HepG2 (cell line): ENCODE measurements at regions not wholly inside any gene's neighbourhood (a gene's known extent, or its start where the extent isn't known, plus 50 kb on each side); places are given as distances from the start of the nearest gene placed in this dataset.
A peak's percentile ranks its signal among the peaks of the same experiment; 100 is the strongest.

ENCODE experiments used
- ATAC-seq: fragments of 200-7000 bp; cut with Tn5 transposase; 3 replicates; pipeline ENCODE4 v1.9.1; 2020; ENCODE audit warnings: mild to moderate bottlenecking, moderate library complexity
- BruUV-seq: library from RNA; stranded (reverse); fragments of 400-500 nt; replicated peaks from 2 replicates; lab custom pipeline; 2021; lab: Mats Ljungman, UMichigan
- CTCF ChIA-PET: fragments of 300-600 bp; formaldehyde crosslinking; extraction: SDS; loops from one replicate; lab custom pipeline; 2021; ENCODE audit warnings: low total read pairs, inconsistent platforms, low intra/inter-chr PET ratio; lab: Yijun Ruan, JAX
- POLR2A ChIA-PET: fragments of 350-600 bp; sonication (Branson Sonifier 250); formaldehyde crosslinking; loops from one replicate; lab custom pipeline; 2020; ENCODE audit warnings: antibody characterized with exemption, inconsistent platforms; lab: Yijun Ruan, JAX
- DNase-seq: peaks from one replicate; pipeline ENCODE4 v3.0.0-alpha.2; 2015; ENCODE audit warnings: low spot score
- FAIRE-seq: peaks from 3 replicates; lab custom pipeline; 2011; peaks lifted over from hg19 to GRCh38; lab: Jason Lieb, UNC
- H2AFZ ChIP-seq: one replicate; pipeline ENCODE4 v1.6.1; 2011; ENCODE audit warnings: low read length, inconsistent platforms
- H3K27ac ChIP-seq: fragments of 300-600 bp; 3 replicates; pipeline ENCODE4 v1.8.0; 2011; ENCODE audit warnings: mixed run types, mild to moderate bottlenecking, mixed read lengths, low read length, inconsistent platforms; ENCODE audit not compliant: insufficient read depth; ENCODE audit errors: extremely low read length
- H3K27me3 ChIP-seq, 2 experiments: fragments of 200-600 bp in 1 of 2; 2 replicates in 1 of 2; 3 replicates in 1 of 2; pipeline versions ENCODE4 v1.6.0 to v1.8.0; 2011; ENCODE audit warnings: low read length in 2 of 2, mild to moderate bottlenecking in 2 of 2, moderate library complexity in 2 of 2, inconsistent platforms in 1 of 2; ENCODE audit not compliant: insufficient read depth in 2 of 2, control insufficient read depth in 1 of 2
- H3K36me3 ChIP-seq, 2 experiments: fragments of 200-600 bp in 1 of 2; replicated peaks in 1 of 2; 2 replicates in 1 of 2; 3 replicates in 1 of 2; pipeline versions ENCODE4 v1.5.1 to v1.8.0; 2011; ENCODE audit warnings: low read length in 2 of 2, inconsistent platforms in 1 of 2; ENCODE audit not compliant: insufficient read depth in 2 of 2, control insufficient read depth in 1 of 2
- H3K4me1 ChIP-seq: 2 replicates; pipeline ENCODE4 v1.5.1; 2012; ENCODE audit warnings: low read length, inconsistent platforms; ENCODE audit not compliant: insufficient read depth
- H3K4me2 ChIP-seq: 2 replicates; pipeline ENCODE4 v1.6.0; 2011; ENCODE audit warnings: low read depth, low read length, inconsistent platforms
- H3K4me3 ChIP-seq, 3 experiments: fragments of 200-600 bp in 1 of 3; sonication (generic), shearing (Covaris generic) in 1 of 3; replicated peaks in 1 of 3; 2 replicates each; pipeline ENCODE4 v1.5.1; 2011 to 2016; ENCODE audit warnings: low read length in 3 of 3, inconsistent platforms in 2 of 3, low read depth in 2 of 3, mild to moderate bottlenecking in 2 of 3, control low read depth in 1 of 3, mixed read lengths in 1 of 3; ENCODE audit not compliant: insufficient read depth in 1 of 3
- H3K79me2 ChIP-seq: one replicate; pipeline ENCODE4 v1.6.1; 2011; ENCODE audit warnings: low read length, inconsistent platforms; ENCODE audit not compliant: insufficient read depth
- H3K9ac ChIP-seq: 2 replicates; pipeline ENCODE4 v1.6.0; 2011; ENCODE audit warnings: mild to moderate bottlenecking, low read depth, low read length, inconsistent platforms; ENCODE audit not compliant: insufficient read depth
- H3K9me3 ChIP-seq: 2 replicates; pipeline ENCODE4 v1.5.1; 2012; ENCODE audit warnings: mild to moderate bottlenecking, low read length
- H4K20me1 ChIP-seq: 2 replicates; pipeline ENCODE4 v1.6.0; 2011; ENCODE audit warnings: inconsistent platforms, mild to moderate bottlenecking, low read length, moderate library complexity; ENCODE audit not compliant: insufficient read depth
- ASH2L ChIP-seq: fragments of 300-600, 200-600 bp; sonication (generic); IDR thresholded peaks from 2 replicates; pipeline ENCODE4 v1.7.0; 2017; ENCODE audit warnings: low read depth, mild to moderate bottlenecking, moderate library complexity, mixed read lengths, low read length; ENCODE audit not compliant: insufficient read length
- CBX1 ChIP-seq: IDR thresholded peaks from one replicate; pipeline ENCODE4 v1.6.1; 2016; ENCODE audit warnings: antibody characterized with exemption, low read depth
- CENPBD1 ChIP-seq: sonication (generic); formaldehyde crosslinking; IDR thresholded peaks from 2 replicates; pipeline ENCODE4 v1.8.0; 2022; ENCODE audit warnings: missing genetic modification reagents, low read depth, mild to moderate bottlenecking, borderline replicate concordance
- ELF1 ChIP-seq: sonication (generic); formaldehyde crosslinking; IDR thresholded peaks from 2 replicates; pipeline ENCODE4 v1.4.0; 2020; ENCODE audit warnings: missing genetic modification reagents
- FIP1L1 ChIP-seq: fragments of 200-400 bp; formaldehyde crosslinking; IDR thresholded peaks from 2 replicates; pipeline ENCODE4 v1.6.1; 2018; ENCODE audit warnings: low read depth, mild to moderate bottlenecking, low read length, moderate library complexity, borderline replicate concordance; ENCODE audit not compliant: insufficient read depth
- GMEB1 ChIP-seq: sonication (generic); formaldehyde crosslinking; IDR thresholded peaks from 2 replicates; pipeline ENCODE4 v1.5.1; 2020; ENCODE audit warnings: missing genetic modification reagents, mild to moderate bottlenecking, borderline replicate concordance
- MAFF ChIP-seq: IDR thresholded peaks from 2 replicates; pipeline ENCODE4 v1.6.1; 2011; ENCODE audit warnings: low read depth, low read length, improper control_type of control experiment
- MAFK ChIP-seq, 2 experiments: IDR thresholded peaks in 1 of 2; conservative IDR thresholded peaks in 1 of 2; 2 replicates each; pipeline ENCODE4 v1.6.1; 2011; ENCODE audit warnings: improper control_type of control experiment in 2 of 2, low read length in 2 of 2
- NFE2L1 ChIP-seq: sonication (generic); formaldehyde crosslinking; IDR thresholded peaks from 2 replicates; pipeline ENCODE4 v1.4.0; 2020; ENCODE audit warnings: missing genetic modification reagents, mild to moderate bottlenecking, borderline replicate concordance
- NR3C1 ChIP-seq: sonication (generic); formaldehyde crosslinking; IDR thresholded peaks from 2 replicates; pipeline ENCODE4 v1.4.0; 2020; ENCODE audit warnings: missing genetic modification reagents
- NRL ChIP-seq: sonication (generic); formaldehyde crosslinking; IDR thresholded peaks from 2 replicates; pipeline ENCODE4 v1.5.0; 2020; ENCODE audit warnings: missing genetic modification reagents, mild to moderate bottlenecking, moderate library complexity, borderline replicate concordance
- TOE1 ChIP-seq: sonication (generic); formaldehyde crosslinking; IDR thresholded peaks from 2 replicates; pipeline ENCODE4 v1.4.0; 2020; ENCODE audit warnings: mild to moderate bottlenecking, missing genetic modification reagents
- TOPORS ChIP-seq: sonication (generic); formaldehyde crosslinking; IDR thresholded peaks from 2 replicates; pipeline ENCODE4 v1.8.0; 2023; ENCODE audit warnings: mild to moderate bottlenecking, missing genetic modification reagents
- ZNF160 ChIP-seq: sonication (generic); formaldehyde crosslinking; IDR thresholded peaks from 2 replicates; pipeline ENCODE4 v1.8.0; 2022; ENCODE audit warnings: mild to moderate bottlenecking, inconsistent platforms, missing genetic modification reagents
- ZNF205 ChIP-seq: IDR thresholded peaks from 2 replicates; pipeline ENCODE4 v1.6.1; 2018; ENCODE audit warnings: missing biosample characterization, missing genetic modification reagents
- ZNF343 ChIP-seq: sonication (generic); formaldehyde crosslinking; IDR thresholded peaks from 2 replicates; pipeline ENCODE4 v1.4.0; 2020; ENCODE audit warnings: mild to moderate bottlenecking, missing genetic modification reagents
- ZNF562 ChIP-seq: sonication (generic); formaldehyde crosslinking; IDR thresholded peaks from 2 replicates; pipeline ENCODE4 v1.8.0; 2022; ENCODE audit warnings: missing genetic modification reagents, borderline replicate concordance
- ZNF609 ChIP-seq: sonication (generic); formaldehyde crosslinking; IDR thresholded peaks from 2 replicates; pipeline ENCODE4 v1.4.0; 2020; ENCODE audit warnings: mild to moderate bottlenecking, missing genetic modification reagents, borderline replicate concordance
- WGBS: methylation state at CpG from one replicate; pipeline ENCODE4 v1.1.6; 2017; ENCODE audit warnings: low lambda C conversion rate; 5-methylcytosine and 5-hydroxymethylcytosine counted together
- in situ Hi-C: cut with HindIII; loops from 2 replicates; pipeline ENCODE4 v1.10.0; 2017; ENCODE audit warnings: low pct_unique_long_range_greater_than_20kb; ENCODE audit not compliant: extremely low pct_ligation_motif_present
- intact Hi-C: fragments of 100-400 bp; cut with micrococcal nuclease; formaldehyde crosslinking; loops from one replicate; pipeline ENCODE4 v1.10.0; 2022; ENCODE audit not compliant: unreplicated experiment

- Histone ChIP-seq H3K27ac (no peak overlapping the region), H3K9ac (no peak overlapping the region), H3K9me3 (no peaks in the 10 kb centered on the region), H4K20me1 (no peaks in the 10 kb centered on the region), H3K4me1 (peaks cover 12% of the 10 kb centered on the region), H3K27me3 (no peaks in the 10 kb centered on the region), H3K4me3 (no peak overlapping the region), H2AFZ (no peak overlapping the region), H3K36me3 (no peaks in the 10 kb centered on the region), H3K79me2 (no peaks in the 10 kb centered on the region), H3K4me2 (no peak overlapping the region)
- no peak for TF ChIP-seq ZNF609 (CRISPR knock-in tag)
- TF ChIP-seq ZNF205 (CRISPR knock-in tag), result no peak
- peak; percentile 57 for TF ChIP-seq MAFF
- no peak for TF ChIP-seq TOE1 (CRISPR knock-in tag)
- TF ChIP-seq GMEB1, result no peak
- TF ChIP-seq CENPBD1 (CRISPR knock-in tag), result no peak
- TF ChIP-seq FIP1L1, result no peak
- peak; percentile 52 to 54 for TF ChIP-seq MAFK (conservative IDR thresholded peaks at IDR 0.05 in 1 of 2, IDR thresholded peaks at IDR 0.05 in 1 of 2; ENCODE audit: low read length in 2 of 2)
- no peak for TF ChIP-seq ZNF160 (CRISPR knock-in tag)
- no peak for TF ChIP-seq ZNF343 (CRISPR knock-in tag)
- TF ChIP-seq NRL (CRISPR knock-in tag), result no peak
- no peak for TF ChIP-seq ZNF562 (CRISPR knock-in tag)
- no peak for TF ChIP-seq NR3C1 (CRISPR knock-in tag)
- no peak for TF ChIP-seq ASH2L
- no peak for TF ChIP-seq ELF1 (CRISPR knock-in tag)
- TF ChIP-seq CBX1, result no peak
- no peak for TF ChIP-seq TOPORS (CRISPR knock-in tag)
- TF ChIP-seq NFE2L1 (CRISPR knock-in tag), result no peak
- in situ Hi-C loops, result no loop called here
- DNase-seq (no peak), ATAC-seq (no peak), FAIRE-seq (no peak)
- 88% methylated on average over 3 of the region's 3 CpGs for WGBS
- CTCF ChIA-PET, result no interaction called here
- POLR2A ChIA-PET, result no interaction called here
- no TSS peak for BruUV-seq
- intact Hi-C loops, result loop anchor here (10.0 kb wide), 1 partner anchor 384 kb away; no protein-coding TSS in a partner anchor
Measured at GRCh38 chr7:41311301-41311700, 391.6 kb downstream of the INHBA start.
